GM12872 (cell line): ENCODE measurements at regions not wholly inside any gene's neighbourhood (a gene's known extent, or its start where the extent isn't known, plus 50 kb on each side); places are given as distances from the start of the nearest gene placed in this dataset.

Experiments used
- TF ChIP-seq, protein P1 (sequence below): IDR thresholded peaks from 3 replicates; pipeline ENCODE4 v1.5.1; 2011; ENCODE audit warnings: low read depth, mild to moderate bottlenecking, low read length, moderate library complexity; ENCODE audit not compliant: insufficient read depth

DNA sequence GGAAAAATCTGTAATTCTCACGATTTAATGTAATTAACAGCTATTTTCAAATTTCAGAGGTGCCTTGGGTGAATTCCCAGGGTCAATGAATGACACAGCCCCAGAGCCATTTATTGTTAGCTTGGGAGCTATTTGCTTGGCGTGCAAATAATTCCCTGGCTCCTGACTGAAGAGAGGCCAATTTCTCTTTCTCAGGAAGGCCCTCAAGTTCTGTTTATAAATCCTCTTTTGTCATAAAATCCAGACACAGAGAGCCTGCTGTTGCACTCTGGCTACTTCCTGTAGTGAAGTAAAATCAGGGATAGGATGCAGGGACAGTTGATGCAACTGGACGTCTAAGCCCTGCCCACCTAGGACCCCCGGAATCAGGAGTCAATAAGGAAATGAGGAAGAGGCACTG lies 154.3 kb downstream of the TMX1 start:
- TF ChIP-seq, protein P1, sequence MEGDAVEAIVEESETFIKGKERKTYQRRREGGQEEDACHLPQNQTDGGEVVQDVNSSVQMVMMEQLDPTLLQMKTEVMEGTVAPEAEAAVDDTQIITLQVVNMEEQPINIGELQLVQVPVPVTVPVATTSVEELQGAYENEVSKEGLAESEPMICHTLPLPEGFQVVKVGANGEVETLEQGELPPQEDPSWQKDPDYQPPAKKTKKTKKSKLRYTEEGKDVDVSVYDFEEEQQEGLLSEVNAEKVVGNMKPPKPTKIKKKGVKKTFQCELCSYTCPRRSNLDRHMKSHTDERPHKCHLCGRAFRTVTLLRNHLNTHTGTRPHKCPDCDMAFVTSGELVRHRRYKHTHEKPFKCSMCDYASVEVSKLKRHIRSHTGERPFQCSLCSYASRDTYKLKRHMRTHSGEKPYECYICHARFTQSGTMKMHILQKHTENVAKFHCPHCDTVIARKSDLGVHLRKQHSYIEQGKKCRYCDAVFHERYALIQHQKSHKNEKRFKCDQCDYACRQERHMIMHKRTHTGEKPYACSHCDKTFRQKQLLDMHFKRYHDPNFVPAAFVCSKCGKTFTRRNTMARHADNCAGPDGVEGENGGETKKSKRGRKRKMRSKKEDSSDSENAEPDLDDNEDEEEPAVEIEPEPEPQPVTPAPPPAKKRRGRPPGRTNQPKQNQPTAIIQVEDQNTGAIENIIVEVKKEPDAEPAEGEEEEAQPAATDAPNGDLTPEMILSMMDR: no peak

DNA sequence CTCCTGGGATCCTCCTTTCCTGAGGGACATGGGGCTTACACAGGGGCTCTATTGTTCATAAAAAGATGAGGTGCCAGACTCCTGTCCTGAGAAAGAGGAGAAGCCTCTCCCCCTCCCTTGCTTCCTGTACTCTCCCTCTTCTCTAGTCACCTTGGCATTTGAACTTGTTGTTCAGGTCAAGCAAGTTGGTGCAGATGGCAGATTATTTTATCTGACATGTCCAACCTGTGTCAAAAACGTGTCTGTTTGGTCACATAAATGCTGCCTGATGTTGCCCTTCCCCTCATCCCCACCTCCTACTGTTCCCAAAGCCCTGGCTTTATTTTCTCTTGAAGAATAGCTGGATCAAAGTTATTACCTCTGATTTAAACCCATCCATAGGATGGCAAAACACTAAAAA lies 154.8 kb downstream of the TMX1 start:
- TF ChIP-seq, protein P1: no peak

DNA sequence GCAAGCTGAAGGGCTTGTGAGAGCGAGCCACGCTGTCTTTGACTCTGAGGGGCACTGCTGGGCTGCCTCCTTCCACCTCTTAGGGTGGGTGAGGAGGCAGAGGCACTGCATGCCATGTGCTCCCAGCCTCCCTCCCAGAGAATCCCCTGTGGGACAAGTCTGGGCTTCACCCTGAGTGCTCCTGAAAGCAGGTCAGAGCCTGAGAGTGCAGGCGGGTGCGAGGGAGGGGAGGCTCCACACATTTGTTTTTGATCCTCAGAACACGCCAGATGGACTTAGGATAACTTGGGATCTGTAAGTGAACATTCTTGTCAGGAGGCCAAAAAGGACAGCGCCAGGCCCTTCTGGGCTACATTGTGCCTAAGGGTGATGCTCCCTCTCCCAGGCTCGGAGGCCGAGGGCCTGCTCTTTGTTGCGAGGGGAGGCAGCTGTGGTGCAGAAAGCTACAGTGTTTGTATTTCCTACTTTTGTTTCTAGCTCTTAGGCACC lies 155.4 kb downstream of the TMX1 start:
- TF ChIP-seq, protein P1: no peak

DNA sequence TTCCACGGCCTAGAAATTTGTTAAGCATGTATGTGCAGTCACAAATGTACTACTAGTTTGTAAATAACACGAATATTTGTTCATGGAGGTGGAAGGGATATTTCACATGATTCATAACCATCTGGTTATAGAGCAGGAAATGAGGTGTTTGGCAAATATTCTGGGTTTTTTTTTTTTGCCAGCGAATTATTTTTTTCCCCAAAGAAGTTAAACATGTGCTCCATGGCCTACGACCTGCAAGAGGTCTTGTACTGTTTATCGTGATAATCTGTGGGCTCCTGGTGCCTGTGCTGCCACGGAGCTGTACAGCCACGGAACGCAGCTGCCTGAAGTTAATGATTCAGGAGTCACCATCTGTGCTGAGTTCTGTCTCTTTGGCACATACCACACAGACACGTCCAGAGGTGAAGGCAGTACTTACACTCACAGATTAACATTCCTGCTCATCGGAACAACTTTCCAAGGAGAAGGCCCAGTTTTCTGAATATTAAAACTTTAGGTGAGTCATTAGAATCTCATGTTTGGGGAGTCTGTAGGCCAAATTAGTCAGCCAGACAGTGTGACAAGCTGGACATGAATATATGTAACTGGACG lies 156.3 kb downstream of the TMX1 start:
- TF ChIP-seq, protein P1: no peak

DNA sequence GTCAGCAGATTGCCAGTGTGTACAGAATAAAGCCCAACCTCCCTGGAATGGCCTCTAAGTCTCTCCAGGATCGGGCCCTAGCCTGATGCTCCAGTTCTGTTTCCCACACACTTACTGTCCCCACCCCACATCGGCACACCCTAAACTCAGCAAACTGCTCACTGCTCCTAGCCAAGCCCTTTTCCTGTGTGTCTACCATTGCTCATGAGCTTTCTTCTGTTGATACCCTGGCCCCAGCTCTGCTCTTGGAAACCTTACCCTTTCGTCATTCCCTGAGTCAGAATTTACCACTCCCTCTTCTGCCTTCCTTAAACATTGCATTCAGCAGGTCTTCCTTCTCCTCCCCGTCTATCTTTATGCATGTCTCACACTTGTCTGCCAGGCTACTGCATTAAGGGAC lies 158.9 kb downstream of the TMX1 start:
- TF ChIP-seq, protein P1: no peak

DNA sequence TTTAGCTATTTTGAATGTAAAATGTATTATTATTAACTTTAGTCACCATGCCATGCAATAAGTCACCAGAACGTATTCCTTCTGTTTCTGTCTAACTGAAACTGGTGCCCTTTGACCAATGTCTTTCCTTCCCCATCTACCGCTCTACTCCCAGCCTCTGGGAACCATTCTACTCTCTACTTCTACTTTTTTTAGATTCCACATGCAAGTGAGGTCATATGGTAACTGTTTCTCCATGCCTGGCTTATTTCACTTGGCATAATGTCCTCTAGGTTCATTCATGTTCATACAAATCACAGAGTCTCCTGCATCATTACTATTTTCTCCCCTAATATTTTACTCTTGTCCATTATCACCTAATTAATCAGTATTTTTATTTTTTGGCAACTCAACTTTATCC lies 160.1 kb downstream of the TMX1 start:
- TF ChIP-seq, protein P1: no peak

DNA sequence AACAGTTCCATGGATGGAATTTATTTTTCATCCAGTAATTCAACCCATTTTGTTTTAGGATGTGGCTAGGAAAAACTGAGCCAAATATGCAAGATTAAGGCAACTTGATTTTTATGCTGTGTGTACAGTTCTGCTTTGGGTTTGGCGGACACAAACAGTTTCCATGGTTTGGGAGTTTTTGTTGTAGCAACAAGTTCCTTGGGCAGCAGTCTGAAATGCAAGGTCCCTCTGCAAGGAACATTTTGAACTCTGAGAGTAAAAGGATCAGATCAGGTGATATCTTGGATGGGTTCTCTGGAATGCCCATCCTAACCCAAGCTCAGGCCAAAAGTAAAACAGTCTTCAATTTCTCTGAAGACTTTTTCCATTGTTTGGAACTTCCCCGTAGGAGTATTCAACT lies 161.2 kb downstream of the TMX1 start:
- TF ChIP-seq, protein P1: no peak
